GM23338 (cell line): ENCODE measurements at regions not wholly inside any gene's neighbourhood (a gene's known extent, or its start where the extent isn't known, plus 50 kb on each side); places are given as distances from the start of the nearest gene placed in this dataset.

Source experiments
- ATAC-seq: fragments of 200-7000 bp; cut with Tn5 transposase; 3 replicates; pipeline ENCODE4 v1.9.1; 2020
- DNase-seq: peaks from one replicate; pipeline ENCODE4 v3.0.0-alpha.2; 2015; ENCODE audit warnings: low spot score
- H2AFZ ChIP-seq: fragments of 200-600 bp; sonication (generic); 2 replicates; pipeline ENCODE4 v1.8.0; 2016; ENCODE audit warnings: antibody characterized with exemption, mild to moderate bottlenecking, moderate library complexity
- H3F3A ChIP-seq: fragments of 200-600 bp; sonication (generic); replicated peaks from 2 replicates; pipeline ENCODE4 v1.8.0; 2017; ENCODE audit warnings: antibody characterized with exemption, mixed run types, low read depth
- H3K27ac ChIP-seq: fragments of 200-600 bp; sonication (generic); 2 replicates; pipeline ENCODE4 v1.6.1; 2016; ENCODE audit warnings: low read depth
- H3K27me3 ChIP-seq: fragments of 200-600 bp; sonication (generic); 2 replicates; pipeline ENCODE4 v1.8.0; 2016; ENCODE audit warnings: mild to moderate bottlenecking, mixed run types, moderate library complexity; ENCODE audit not compliant: insufficient read depth
- H3K36me3 ChIP-seq: fragments of 200-600 bp; sonication (generic); 2 replicates; pipeline ENCODE4 v1.8.0; 2016; ENCODE audit warnings: mild to moderate bottlenecking; ENCODE audit not compliant: insufficient read depth
- H3K4me1 ChIP-seq: fragments of 200-600 bp; sonication (generic); 2 replicates; pipeline ENCODE4 v1.8.0; 2016; ENCODE audit warnings: mild to moderate bottlenecking, moderate library complexity; ENCODE audit not compliant: insufficient read depth
- H3K4me2 ChIP-seq: fragments of 200-600 bp; sonication (generic); 2 replicates; pipeline ENCODE4 v1.7.1; 2017; ENCODE audit warnings: mixed run types
- H3K4me3 ChIP-seq: fragments of 200-600 bp; sonication (generic); 2 replicates; pipeline ENCODE4 v1.6.1; 2016; ENCODE audit warnings: mixed run types
- H3K79me2 ChIP-seq: fragments of 200-600 bp; sonication (generic); replicated peaks from 2 replicates; pipeline ENCODE4 v1.8.0; 2017; ENCODE audit warnings: mild to moderate bottlenecking; ENCODE audit not compliant: insufficient read depth
- H3K9me2 ChIP-seq: fragments of 200-600 bp; sonication (generic); 2 replicates; pipeline ENCODE4 v1.8.0; 2017; ENCODE audit not compliant: insufficient read depth
- H4K20me1 ChIP-seq: fragments of 200-600 bp; sonication (generic); replicated peaks from 2 replicates; pipeline ENCODE4 v1.8.0; 2017; ENCODE audit warnings: mild to moderate bottlenecking; ENCODE audit not compliant: insufficient read depth
- H3K27ac Mint-ChIP-seq: 2 replicates; pipeline ENCODE4 v1.8.0; 2020; ENCODE audit warnings: inconsistent platforms, mild to moderate bottlenecking, moderate library complexity, mixed read lengths
- H3K27me3 Mint-ChIP-seq: 3 replicates; pipeline ENCODE4 v1.8.0; 2022; ENCODE audit warnings: low read depth, mild to moderate bottlenecking, moderate library complexity, mixed read lengths, inconsistent platforms; ENCODE audit not compliant: insufficient read depth, poor library complexity
- H3K36me3 Mint-ChIP-seq: 3 replicates; pipeline ENCODE4 v1.8.0; 2021; ENCODE audit warnings: low read depth, mild to moderate bottlenecking, inconsistent platforms, moderate library complexity, mixed read lengths
- H3K4me1 Mint-ChIP-seq: 3 replicates; pipeline ENCODE4 v1.8.0; 2020; ENCODE audit warnings: mild to moderate bottlenecking, inconsistent platforms, mixed read lengths
- H3K4me3 Mint-ChIP-seq: 3 replicates; pipeline ENCODE4 v1.8.0; 2021; ENCODE audit warnings: moderate library complexity, mild to moderate bottlenecking, inconsistent platforms, mixed read lengths
- H3K9me3 Mint-ChIP-seq: 3 replicates; pipeline ENCODE4 v1.8.0; 2020; ENCODE audit warnings: moderate library complexity, mild to moderate bottlenecking, inconsistent platforms, mixed read lengths
- CREB1 ChIP-seq: fragments of 250-450 bp; sonication (Bioruptor Pico); IDR thresholded peaks from 2 replicates; pipeline ENCODE4 v1.5.0; 2020; ENCODE audit warnings: low read depth, mild to moderate bottlenecking, moderate library complexity
- CTCF ChIP-seq, 2 experiments: fragments of 200-600 bp in 1 of 2; sonication (generic) in 1 of 2; conservative IDR thresholded peaks; 2 replicates each; pipeline versions ENCODE4 v1.5.1 to v1.6.1; 2016 to 2017; ENCODE audit warnings: antibody characterized with exemption in 2 of 2, low read depth in 2 of 2, mild to moderate bottlenecking in 2 of 2, moderate library complexity in 1 of 2
- ETS1 ChIP-seq: IDR thresholded peaks from 2 replicates; pipeline ENCODE4 v1.6.1; 2016; ENCODE audit warnings: antibody characterized with exemption
- EZH2 ChIP-seq: fragments of 200-600 bp; sonication (generic); IDR thresholded peaks from one replicate; pipeline ENCODE4 v1.8.0; 2017; ENCODE audit warnings: antibody characterized with exemption, mild to moderate bottlenecking, low read depth; ENCODE audit not compliant: unreplicated experiment
- EZH2phosphoT487 ChIP-seq: fragments of 200-600 bp; sonication (generic); IDR thresholded peaks from one replicate; pipeline ENCODE4 v1.8.1; 2018; ENCODE audit warnings: antibody characterized with exemption; ENCODE audit not compliant: unreplicated experiment
- JUNB ChIP-seq: IDR thresholded peaks from one replicate; pipeline ENCODE4 v1.6.1; 2016; ENCODE audit warnings: antibody characterized with exemption; ENCODE audit not compliant: unreplicated experiment
- NANOG ChIP-seq: IDR thresholded peaks from 2 replicates; pipeline ENCODE4 v1.6.1; 2016; ENCODE audit warnings: antibody characterized with exemption, borderline replicate concordance
- POLR2AphosphoS5 ChIP-seq: IDR thresholded peaks from 2 replicates; pipeline ENCODE4 v1.6.1; 2016; ENCODE audit warnings: antibody characterized with exemption, low read depth
- REST ChIP-seq: IDR thresholded peaks from one replicate; pipeline ENCODE4 v1.6.1; 2018; ENCODE audit warnings: antibody characterized with exemption; ENCODE audit not compliant: unreplicated experiment
- STAT1 ChIP-seq: IDR thresholded peaks from one replicate; pipeline ENCODE4 v1.6.1; 2016; ENCODE audit warnings: antibody characterized with exemption; ENCODE audit not compliant: unreplicated experiment
- ZNF114 ChIP-seq: fragments of 250-450 bp; sonication (Bioruptor Pico); IDR thresholded peaks from 2 replicates; pipeline ENCODE4 v1.5.0; 2020; ENCODE audit warnings: mild to moderate bottlenecking, moderate library complexity
- ZNF462 ChIP-seq: fragments of 250-450 bp; sonication (Bioruptor Pico); IDR thresholded peaks from 2 replicates; pipeline ENCODE4 v1.5.0; 2020; ENCODE audit warnings: mild to moderate bottlenecking, moderate library complexity

- Histone ChIP-seq H4K20me1 (no peaks in the 10 kb centered on the region), H3F3A (no peaks in the 10 kb centered on the region), H3K27me3 (no peaks in the 10 kb centered on the region), H3K4me3 (no peak overlapping the region), H3K9me2 (peaks cover 11% of the 10 kb centered on the region; the same call in 1 of the 2 replicates), H3K4me2 (no peak overlapping the region), H2AFZ (no peak overlapping the region), H3K27ac (no peak overlapping the region), H3K36me3 (no peaks in the 10 kb centered on the region), H3K79me2 (no peaks in the 10 kb centered on the region), H3K4me1 (no peaks in the 10 kb centered on the region)
- Mint-ChIP-seq H3K4me3 (no peak overlapping the region), H3K4me1 (no peaks in the 10 kb centered on the region), H3K27me3 (peaks cover 2% of the 10 kb centered on the region), H3K27ac (no peak overlapping the region), H3K36me3 (no peaks in the 10 kb centered on the region), H3K9me3 (no peaks in the 10 kb centered on the region)
- DNase-seq (no peak), ATAC-seq (no peak)
- no peak for TF ChIP-seq REST
- TF ChIP-seq EZH2phosphoT487: no peak
- no peak for TF ChIP-seq NANOG
- TF ChIP-seq JUNB: no peak
- TF ChIP-seq ZNF114 (CRISPR knock-in tag): no peak
- TF ChIP-seq STAT1: no peak
- TF ChIP-seq ZNF462: no peak
- no peak for TF ChIP-seq EZH2
- no peak for TF ChIP-seq POLR2AphosphoS5
- no peak for TF ChIP-seq CTCF (conservative IDR thresholded peaks at IDR 0.05; ENCODE audit: low read depth in 2 of 2)
- TF ChIP-seq ETS1: no peak
- no peak for TF ChIP-seq CREB1 (CRISPR knock-in tag)
These were observed 132.7 kb upstream of the MDFIC start for GRCh38 chr7:114789161-114789560.
